GM12891 (cell line): ENCODE measurements at regions not wholly inside any gene's neighbourhood (a gene's known extent, or its start where the extent isn't known, plus 50 kb on each side); places are given as distances from the start of the nearest gene placed in this dataset.

ENCODE experiments used
- DNase-seq: peaks from one replicate; pipeline ENCODE4 v3.0.0; 2011; ENCODE audit warnings: low spot score; ENCODE audit not compliant: insufficient read length
- FAIRE-seq: peaks from 2 replicates; lab custom pipeline; 2011; peaks lifted over from hg19 to GRCh38; lab: Jason Lieb, UNC
- PAX5 ChIP-seq: IDR thresholded peaks from 2 replicates; pipeline ENCODE4 v1.6.1; 2011; ENCODE audit warnings: low read length, moderate library complexity, mild to moderate bottlenecking; ENCODE audit not compliant: insufficient read depth, severe bottlenecking
- POLR2A ChIP-seq: IDR thresholded peaks from 2 replicates; pipeline ENCODE4 v1.6.1; 2011; ENCODE audit warnings: low read depth, low read length, control low read depth
- POLR2AphosphoS5 ChIP-seq: IDR thresholded peaks from 2 replicates; pipeline ENCODE4 v1.6.1; 2011; ENCODE audit warnings: low read depth, low read length, control low read depth
- POU2F2 ChIP-seq: IDR thresholded peaks from 2 replicates; pipeline ENCODE4 v1.6.1; 2011; ENCODE audit warnings: low read depth, mild to moderate bottlenecking, control low read depth, low read length, moderate library complexity
- SPI1 ChIP-seq: IDR thresholded peaks from 2 replicates; pipeline ENCODE4 v1.6.1; 2011; ENCODE audit warnings: low read depth, low read length, control low read depth
- TAF1 ChIP-seq: IDR thresholded peaks from 2 replicates; pipeline ENCODE4 v1.6.1; 2011; ENCODE audit warnings: low read depth, low read length, control low read depth

DNA sequence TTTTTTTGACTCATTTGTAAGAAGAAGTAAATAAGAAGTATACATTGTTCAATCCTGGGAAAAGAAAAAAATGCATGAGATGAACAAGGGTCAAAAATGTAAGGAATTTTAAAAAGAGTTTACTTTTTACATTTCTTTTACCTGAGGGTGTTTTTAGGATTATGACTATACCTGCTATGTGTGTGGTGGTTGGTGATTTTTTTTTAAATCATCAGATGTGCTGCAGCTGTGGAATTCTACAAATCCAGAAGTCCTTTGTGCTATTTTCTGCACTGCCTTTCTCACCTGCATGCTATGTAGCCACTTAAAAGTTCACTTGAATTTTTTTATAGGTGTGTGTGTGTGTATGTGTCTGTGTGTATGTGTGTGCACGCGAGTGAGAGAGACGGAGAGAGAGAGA lies 185.3 kb downstream of the FAT3 start:
- TF ChIP-seq POLR2AphosphoS5, result no peak
- no peak for TF ChIP-seq POLR2A
- no peak for TF ChIP-seq POU2F2
- no peak for TF ChIP-seq TAF1
- FAIRE-seq (no peak), DNase-seq (no peak)

DNA sequence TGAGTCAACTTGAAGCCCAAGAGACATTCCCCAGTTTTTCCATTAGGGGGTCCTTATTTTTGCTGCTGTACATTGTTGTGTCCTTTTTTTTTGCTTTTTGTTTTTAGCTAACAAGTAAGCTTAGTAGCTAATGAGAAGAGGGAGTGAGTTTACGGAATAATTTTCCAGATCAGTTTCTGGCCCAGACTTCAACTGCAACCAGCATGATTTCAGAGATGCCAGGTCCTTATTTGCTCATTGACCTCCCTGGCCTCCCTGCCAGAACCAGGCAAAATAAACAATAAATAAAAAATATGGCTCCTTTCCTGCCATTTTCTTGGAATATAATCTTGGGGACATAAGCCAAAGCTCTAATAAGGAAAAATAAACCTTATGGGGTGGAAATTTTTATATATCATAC lies 185.9 kb downstream of the FAT3 start:
- FAIRE-seq, result no peak
- TF ChIP-seq PAX5 (no peak), TAF1 (no peak), SPI1 (no peak), POU2F2 (no peak), POLR2AphosphoS5 (no peak), POLR2A (no peak)
- DNase-seq, result no peak

DNA sequence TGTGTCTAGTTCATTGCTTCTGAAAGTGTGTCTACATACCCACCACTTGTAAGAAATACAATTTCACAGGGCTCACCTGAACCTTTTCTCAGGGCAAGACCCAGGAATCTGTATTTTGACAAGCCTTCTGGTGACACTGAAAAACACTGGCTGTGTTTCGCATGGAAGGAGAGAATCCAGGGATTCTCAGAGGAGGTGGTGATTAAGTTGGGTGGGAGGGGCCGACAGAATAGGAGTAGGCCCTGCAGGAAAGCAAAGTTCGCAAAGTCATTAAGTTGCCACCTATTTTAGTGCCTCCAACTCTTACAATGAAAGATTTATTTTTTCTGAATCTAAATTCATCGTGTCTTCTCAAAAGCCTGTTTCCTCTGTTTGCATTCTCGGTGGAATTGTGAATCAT lies 186.8 kb downstream of the FAT3 start:
- no peak for FAIRE-seq

DNA sequence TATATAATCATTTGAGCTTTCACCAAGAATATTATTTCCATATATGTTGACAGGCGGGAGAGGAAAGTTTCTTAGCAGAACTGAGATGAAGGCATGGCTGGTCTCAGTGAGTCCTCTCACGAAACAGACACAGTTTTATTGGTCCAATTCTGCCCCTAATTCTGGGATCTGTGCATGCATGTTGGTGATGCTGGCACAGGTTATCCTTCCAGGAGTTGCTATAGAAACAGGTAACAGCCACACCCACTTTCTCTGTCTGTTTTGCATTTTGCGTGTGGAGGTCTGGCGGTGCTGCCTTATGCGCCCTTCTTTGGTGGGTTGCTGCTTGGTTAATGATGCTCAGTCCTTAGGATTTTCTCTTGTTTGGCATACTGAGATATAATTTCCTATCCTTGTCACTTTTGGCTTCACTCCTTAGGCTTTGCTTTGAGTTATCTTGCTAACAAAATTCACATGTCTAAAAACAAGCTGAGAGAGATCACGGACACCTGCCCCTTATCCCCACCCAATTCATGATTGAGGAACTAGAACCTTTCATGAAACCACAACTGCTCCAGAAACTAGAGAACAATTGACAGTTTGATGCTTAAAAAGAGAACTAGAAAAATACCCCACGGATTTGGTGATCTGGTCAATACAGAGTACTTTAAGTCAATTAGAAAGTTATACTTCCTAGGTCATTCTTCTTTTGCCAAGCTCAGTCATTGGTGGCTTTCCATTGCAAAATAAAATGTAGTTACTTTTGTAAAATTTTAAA lies 189.3 kb downstream of the FAT3 start:
- TF ChIP-seq POU2F2 (no peak), SPI1 (peak; percentile 64)
- no peak for FAIRE-seq
- DNase-seq, result no peak

More for the DNA sequence above, 186.8 kb downstream of the FAT3 start:
- no peak for DNase-seq
- TF ChIP-seq POLR2A, result no peak
- TF ChIP-seq PAX5, result no peak
- TF ChIP-seq POU2F2, result no peak
- TF ChIP-seq SPI1, result no peak
- no peak for TF ChIP-seq TAF1
- TF ChIP-seq POLR2AphosphoS5, result no peak

DNA sequence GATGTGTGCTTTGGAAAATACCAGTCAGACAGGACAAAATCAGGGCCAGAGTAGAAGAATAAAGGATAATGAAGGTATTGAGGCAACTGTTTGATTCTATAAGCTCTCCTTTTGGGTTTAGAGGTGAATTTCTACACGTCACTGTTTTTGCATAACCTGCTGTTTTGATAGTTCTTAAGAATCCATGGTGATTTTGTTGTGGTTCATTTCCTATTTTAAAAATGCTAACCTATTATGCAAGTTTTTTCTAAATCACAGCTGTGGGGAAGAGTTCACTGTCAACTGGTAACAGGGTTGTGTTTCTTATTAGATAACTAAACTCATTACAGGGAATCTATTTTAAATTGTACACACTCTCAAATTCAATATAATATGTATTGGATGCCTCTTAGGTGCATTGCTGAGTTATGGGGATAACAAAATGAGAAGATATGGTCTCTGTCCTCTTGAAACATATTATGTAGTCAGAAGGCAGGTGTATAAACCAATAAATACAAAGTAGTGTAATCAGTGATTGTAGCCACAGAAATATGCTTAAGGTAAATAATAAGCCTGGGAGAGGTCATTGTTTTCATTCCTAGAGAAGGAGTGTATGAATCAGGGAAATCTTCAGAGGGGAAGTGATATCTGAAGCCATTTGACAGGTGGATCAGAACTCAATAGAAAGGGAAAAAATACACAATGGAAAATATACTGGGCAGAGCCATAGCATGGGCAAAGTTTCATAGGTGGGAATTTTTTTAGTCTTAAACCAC lies 192.5 kb downstream of the FAT3 start:
- TF ChIP-seq POLR2A (no peak), SPI1 (no peak), POLR2AphosphoS5 (no peak), POU2F2 (no peak), PAX5 (no peak), TAF1 (no peak)
- no peak for FAIRE-seq

DNA sequence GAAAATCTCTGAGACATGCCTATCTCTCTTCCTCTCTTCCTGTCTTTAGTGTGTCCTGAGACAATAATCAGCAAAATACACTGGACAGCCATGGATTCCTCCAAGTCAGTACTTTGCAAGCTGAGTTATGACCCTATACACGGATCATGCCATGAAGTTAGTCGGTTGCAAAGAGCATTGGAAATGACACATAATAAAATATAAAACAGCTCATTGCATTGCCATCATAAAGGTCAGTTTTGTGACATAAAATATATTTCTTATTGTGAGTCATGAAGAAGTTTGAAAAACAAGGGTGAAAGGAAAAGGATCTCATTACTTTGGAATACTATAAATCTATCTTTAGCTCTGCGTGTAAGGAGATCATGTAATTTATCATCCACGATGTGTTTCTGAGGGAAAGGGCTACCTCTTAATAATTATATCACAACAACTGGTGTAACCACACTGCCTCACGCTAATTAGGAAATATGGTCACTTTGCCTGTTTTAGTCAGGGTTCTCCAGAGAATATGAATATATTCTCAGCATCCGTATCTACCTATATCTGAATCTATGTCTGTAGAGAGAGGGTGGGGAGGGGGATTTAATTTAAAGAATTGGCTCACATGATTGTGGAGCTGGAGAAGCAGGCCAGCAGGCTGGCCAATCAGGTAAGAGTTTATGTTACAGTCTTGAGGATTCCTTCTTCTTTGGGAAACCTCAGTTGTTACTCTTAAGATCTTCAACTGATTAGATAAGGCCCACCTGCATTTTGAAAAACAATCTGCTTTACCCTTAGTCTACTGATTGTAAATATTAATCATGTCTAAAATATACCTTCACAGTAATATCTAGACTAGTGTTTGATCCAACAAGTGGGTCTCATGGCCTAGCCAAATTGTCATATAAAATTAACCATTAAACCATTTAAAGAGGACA lies 198.8 kb downstream of the FAT3 start:
- TF ChIP-seq POLR2A, result no peak
- TF ChIP-seq POLR2AphosphoS5, result no peak
- no peak for TF ChIP-seq PAX5
- TF ChIP-seq POU2F2, result no peak
- TF ChIP-seq SPI1, result no peak
- no peak for TF ChIP-seq TAF1
- DNase-seq (no peak), FAIRE-seq (no peak)

More for the DNA sequence above, 192.5 kb downstream of the FAT3 start:
- DNase-seq, result no peak

DNA sequence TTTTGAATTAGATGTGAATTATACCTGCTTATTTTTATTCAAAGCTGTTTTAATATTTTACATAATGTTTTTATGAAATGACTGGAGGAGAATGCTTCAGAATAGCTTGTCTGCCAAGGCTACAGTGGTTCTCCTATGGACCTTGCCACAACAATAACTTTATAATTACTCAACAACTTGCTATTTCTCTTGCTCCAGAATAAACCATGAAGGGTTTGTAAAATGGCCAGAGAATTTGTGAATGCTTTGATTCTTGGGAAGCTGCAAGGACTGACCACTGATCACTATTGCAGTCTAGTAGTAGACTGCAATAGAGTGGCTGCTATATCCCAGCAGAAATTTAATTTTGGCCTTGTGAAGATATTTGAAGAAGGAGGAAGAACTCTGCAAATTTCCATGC lies 199.7 kb downstream of the FAT3 start:
- DNase-seq, result no peak
- FAIRE-seq, result no peak
- TF ChIP-seq PAX5, result no peak
- no peak for TF ChIP-seq POLR2A
- no peak for TF ChIP-seq SPI1
- no peak for TF ChIP-seq POU2F2
- no peak for TF ChIP-seq TAF1
- no peak for TF ChIP-seq POLR2AphosphoS5

DNA sequence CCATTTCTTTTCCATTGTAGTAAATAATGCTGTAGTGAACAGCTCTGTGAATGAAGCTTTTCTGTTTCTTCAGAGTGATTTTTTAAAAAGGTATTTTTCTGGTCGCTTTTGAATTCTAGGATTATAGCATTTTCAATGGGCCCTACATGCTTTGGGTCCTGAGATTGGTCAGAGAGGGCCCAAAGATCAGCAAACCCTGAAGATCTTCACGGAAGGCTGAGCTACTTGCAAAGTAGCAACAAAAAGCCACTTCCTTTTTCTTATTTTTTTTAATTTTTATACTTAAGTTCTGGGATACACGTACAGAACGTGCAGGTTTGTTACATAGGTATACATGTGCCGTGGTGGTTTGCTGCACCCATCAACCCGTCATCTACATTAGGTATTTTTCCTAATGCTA lies 200.5 kb downstream of the FAT3 start:
- DNase-seq (no peak), FAIRE-seq (no peak)
- TF ChIP-seq POU2F2, result no peak
- no peak for TF ChIP-seq POLR2AphosphoS5
- no peak for TF ChIP-seq SPI1
- no peak for TF ChIP-seq TAF1
- no peak for TF ChIP-seq POLR2A
- no peak for TF ChIP-seq PAX5

DNA sequence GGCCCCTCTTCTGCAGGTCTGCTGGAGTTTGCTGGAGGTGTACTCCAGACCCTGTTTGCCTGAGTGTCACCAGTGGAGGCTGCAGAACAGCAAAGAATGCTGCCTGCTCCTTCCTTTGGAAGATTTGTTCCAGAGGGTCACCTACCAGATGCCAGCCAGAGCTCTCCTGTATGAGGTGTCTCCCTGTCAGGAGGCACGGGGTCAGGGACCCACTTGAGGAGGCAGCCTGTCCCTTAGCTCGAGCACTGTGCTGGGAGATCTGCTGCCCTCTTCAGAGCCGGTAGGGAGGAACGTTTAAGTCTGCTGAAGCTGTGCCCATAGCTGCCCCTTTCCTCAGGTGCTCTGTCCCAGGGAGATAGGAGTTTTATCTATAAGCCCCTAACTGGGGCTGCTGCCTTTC lies 207.9 kb downstream of the FAT3 start:
- FAIRE-seq (no peak), DNase-seq (no peak)
- no peak for TF ChIP-seq POLR2AphosphoS5
- TF ChIP-seq TAF1, result no peak
- TF ChIP-seq POLR2A, result no peak
- TF ChIP-seq POU2F2, result no peak
- no peak for TF ChIP-seq SPI1
- TF ChIP-seq PAX5, result no peak
